ENCODE measurements at regions not wholly inside any gene's neighbourhood (a gene's known extent, or its start where the extent isn't known, plus 50 kb on each side); places are given as distances from the start of the nearest gene placed in this dataset.

GRCh38 chr5:57839025-57839424 is 356.4 kb upstream of the ACTBL2 start:
- H3K9me3 Mint-ChIP-seq: no peaks in the 10 kb centered on the region
- H3K27ac Mint-ChIP-seq: no peak overlapping the region
- H3K4me3 ChIP-seq (ENCODE audit: low read length): no peak overlapping the region
- ATAC-seq (no peak), DNase-seq (no peak)
- 67% methylated on average over 1 of the region's 3 CpGs for WGBS (ENCODE audit: insufficient coverage)
- H3K4me1 Mint-ChIP-seq: no peaks in the 10 kb centered on the region
- H3K36me3 Mint-ChIP-seq: no peaks in the 10 kb centered on the region
- H3K27ac ChIP-seq (ENCODE audit: low read length): no peak overlapping the region
- peaks cover 3 to 13% of the 10 kb centered on the region in 2 donors for H3K27me3 Mint-ChIP-seq (ENCODE audit: low read depth in 2 of 2)
- intact Hi-C loops (cut with micrococcal nuclease): no loop called here
- no peaks in the 10 kb centered on the region for H3K27me3 ChIP-seq (ENCODE audit: control insufficient read depth, insufficient read depth, low read length)
- no peaks in the 10 kb centered on the region for H3K9me3 ChIP-seq (ENCODE audit: control insufficient read depth, insufficient read depth, low read length)
- no peak overlapping the region for H3K4me3 Mint-ChIP-seq
- TF ChIP-seq CTCF (IDR thresholded peaks at IDR 0.05): no peak
- H3K4me1 ChIP-seq (ENCODE audit: control insufficient read depth, insufficient read depth, low read length): no peaks in the 10 kb centered on the region
- H3K36me3 ChIP-seq (ENCODE audit: control insufficient read depth, insufficient read depth, low read length): no peaks in the 10 kb centered on the region

- no peak for TF ChIP-seq CTCF (IDR thresholded peaks at IDR 0.05)
- Histone ChIP-seq H3K4me3 (ENCODE audit: low read length) (no peak overlapping the region), H3K4me1 (ENCODE audit: control insufficient read depth, insufficient read depth, low read length) (no peaks in the 10 kb centered on the region), H3K27ac (ENCODE audit: low read length) (no peak overlapping the region), H3K36me3 (ENCODE audit: control insufficient read depth, insufficient read depth, low read length) (no peaks in the 10 kb centered on the region), H3K27me3 (ENCODE audit: control insufficient read depth, insufficient read depth, low read length) (no peaks in the 10 kb centered on the region), H3K9me3 (ENCODE audit: control insufficient read depth, insufficient read depth, low read length) (no peaks in the 10 kb centered on the region)
- Mint-ChIP-seq H3K27me3 (ENCODE audit: low read depth in 2 of 2) (peaks cover 3 to 12% of the 10 kb centered on the region in 2 donors), H3K27ac (no peak overlapping the region), H3K4me3 (no peak overlapping the region), H3K9me3 (no peaks in the 10 kb centered on the region), H3K36me3 (no peaks in the 10 kb centered on the region), H3K4me1 (no peaks in the 10 kb centered on the region)
- 100% methylated on average over 1 of the region's 2 CpGs for WGBS (ENCODE audit: insufficient coverage)
- DNase-seq: no peak
- no peak for ATAC-seq
- intact Hi-C loops (cut with micrococcal nuclease): no loop called here
Observed at GRCh38 chr5:57836921-57837320, 354.3 kb upstream of the ACTBL2 start.

GRCh38 chr5:57836331-57836730 is 353.7 kb upstream of the ACTBL2 start:
- no peak for TF ChIP-seq CTCF (IDR thresholded peaks at IDR 0.05)
- ATAC-seq: no peak
- H3K9me3 ChIP-seq (ENCODE audit: control insufficient read depth, insufficient read depth, low read length): no peaks in the 10 kb centered on the region
- Mint-ChIP-seq H3K27me3 (ENCODE audit: low read depth in 2 of 2) (peaks cover 3 to 6% of the 10 kb centered on the region in 2 donors), H3K4me3 (no peak overlapping the region), H3K9me3 (no peaks in the 10 kb centered on the region), H3K36me3 (no peaks in the 10 kb centered on the region), H3K27ac (no peak overlapping the region), H3K4me1 (no peaks in the 10 kb centered on the region)
- no peak overlapping the region for H3K4me3 ChIP-seq (ENCODE audit: low read length)
- intact Hi-C loops (cut with micrococcal nuclease): no loop called here
- DNase-seq: no peak
- 88% methylated on average over 1 of the region's 2 CpGs for WGBS (ENCODE audit: insufficient coverage)
- H3K36me3 ChIP-seq (ENCODE audit: control insufficient read depth, insufficient read depth, low read length): no peaks in the 10 kb centered on the region
- no peaks in the 10 kb centered on the region for H3K27me3 ChIP-seq (ENCODE audit: control insufficient read depth, insufficient read depth, low read length)
- H3K4me1 ChIP-seq (ENCODE audit: control insufficient read depth, insufficient read depth, low read length): no peaks in the 10 kb centered on the region
- H3K27ac ChIP-seq (ENCODE audit: low read length): no peak overlapping the region

- intact Hi-C loops (cut with micrococcal nuclease): no loop called here
- Mint-ChIP-seq H3K4me3 (no peak overlapping the region), H3K36me3 (no peaks in the 10 kb centered on the region), H3K27me3 (ENCODE audit: low read depth in 2 of 2) (peaks cover 0 to 3% of the 10 kb centered on the region in 2 donors), H3K4me1 (no peaks in the 10 kb centered on the region), H3K27ac (no peak overlapping the region), H3K9me3 (no peaks in the 10 kb centered on the region)
- H3K4me3 ChIP-seq (ENCODE audit: low read length): no peak overlapping the region
- H3K9me3 ChIP-seq (ENCODE audit: control insufficient read depth, insufficient read depth, low read length): no peaks in the 10 kb centered on the region
- DNase-seq (no peak), ATAC-seq (no peak)
- 89% methylated on average over 6 of the region's 6 CpGs for WGBS (ENCODE audit: insufficient coverage)
- no peaks in the 10 kb centered on the region for H3K4me1 ChIP-seq (ENCODE audit: control insufficient read depth, insufficient read depth, low read length)
- no peaks in the 10 kb centered on the region for H3K36me3 ChIP-seq (ENCODE audit: control insufficient read depth, insufficient read depth, low read length)
- no peak for TF ChIP-seq CTCF (IDR thresholded peaks at IDR 0.05)
- H3K27me3 ChIP-seq (ENCODE audit: control insufficient read depth, insufficient read depth, low read length): no peaks in the 10 kb centered on the region
- no peak overlapping the region for H3K27ac ChIP-seq (ENCODE audit: low read length)
Observed at GRCh38 chr5:57834829-57835608, 352.4 kb upstream of the ACTBL2 start.
